ENCODE measurements at regions not wholly inside any gene's neighbourhood (a gene's known extent, or its start where the extent isn't known, plus 50 kb on each side); places are given as distances from the start of the nearest gene placed in this dataset.
A peak's percentile ranks its signal among the peaks of the same experiment; 100 is the strongest.
"Not testable (repeated sequence)": the region's sequence is repeated elsewhere in the genome, so short reads cannot be mapped to it uniquely, and the experiment has no call there.

DNA sequence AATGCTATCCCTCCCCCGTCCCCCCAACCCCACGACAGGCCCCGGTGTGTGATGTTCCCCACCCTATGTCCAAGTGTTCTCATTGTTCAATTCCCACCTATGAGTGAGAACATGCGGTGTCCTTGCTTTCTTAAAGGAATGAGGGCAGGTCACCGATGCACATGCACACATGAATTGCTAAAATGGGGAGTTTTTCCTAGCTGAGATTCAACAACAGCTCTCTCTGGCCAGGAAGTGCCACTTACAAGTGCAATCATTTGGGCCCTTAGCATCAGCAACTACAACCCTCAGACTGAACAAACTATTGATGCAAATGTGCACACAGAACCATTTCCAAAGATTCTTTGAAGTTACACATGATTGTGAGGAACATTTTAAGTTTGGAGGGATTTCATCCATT is 95.7 kb upstream of the IQCM start:
- Histone ChIP-seq H3K27ac (no peak overlapping the region), H3K4me1 (peaks cover 0 to 15% (median 0%) of the 10 kb centered on the region in 4 donors), H3K9me3 (no peaks in the 10 kb centered on the region), H3K36me3 (no peaks in the 10 kb centered on the region), H3K27me3 (no peaks in the 10 kb centered on the region), H3K4me3 (no peak overlapping the region)
- DNase-seq = no peak
- intact Hi-C loops (cut with DNase I; ENCODE audit: low total_unique reads) = no loop called here
- TF ChIP-seq, protein P1, sequence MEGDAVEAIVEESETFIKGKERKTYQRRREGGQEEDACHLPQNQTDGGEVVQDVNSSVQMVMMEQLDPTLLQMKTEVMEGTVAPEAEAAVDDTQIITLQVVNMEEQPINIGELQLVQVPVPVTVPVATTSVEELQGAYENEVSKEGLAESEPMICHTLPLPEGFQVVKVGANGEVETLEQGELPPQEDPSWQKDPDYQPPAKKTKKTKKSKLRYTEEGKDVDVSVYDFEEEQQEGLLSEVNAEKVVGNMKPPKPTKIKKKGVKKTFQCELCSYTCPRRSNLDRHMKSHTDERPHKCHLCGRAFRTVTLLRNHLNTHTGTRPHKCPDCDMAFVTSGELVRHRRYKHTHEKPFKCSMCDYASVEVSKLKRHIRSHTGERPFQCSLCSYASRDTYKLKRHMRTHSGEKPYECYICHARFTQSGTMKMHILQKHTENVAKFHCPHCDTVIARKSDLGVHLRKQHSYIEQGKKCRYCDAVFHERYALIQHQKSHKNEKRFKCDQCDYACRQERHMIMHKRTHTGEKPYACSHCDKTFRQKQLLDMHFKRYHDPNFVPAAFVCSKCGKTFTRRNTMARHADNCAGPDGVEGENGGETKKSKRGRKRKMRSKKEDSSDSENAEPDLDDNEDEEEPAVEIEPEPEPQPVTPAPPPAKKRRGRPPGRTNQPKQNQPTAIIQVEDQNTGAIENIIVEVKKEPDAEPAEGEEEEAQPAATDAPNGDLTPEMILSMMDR (IDR thresholded peaks at IDR 0.05) = no peak

DNA sequence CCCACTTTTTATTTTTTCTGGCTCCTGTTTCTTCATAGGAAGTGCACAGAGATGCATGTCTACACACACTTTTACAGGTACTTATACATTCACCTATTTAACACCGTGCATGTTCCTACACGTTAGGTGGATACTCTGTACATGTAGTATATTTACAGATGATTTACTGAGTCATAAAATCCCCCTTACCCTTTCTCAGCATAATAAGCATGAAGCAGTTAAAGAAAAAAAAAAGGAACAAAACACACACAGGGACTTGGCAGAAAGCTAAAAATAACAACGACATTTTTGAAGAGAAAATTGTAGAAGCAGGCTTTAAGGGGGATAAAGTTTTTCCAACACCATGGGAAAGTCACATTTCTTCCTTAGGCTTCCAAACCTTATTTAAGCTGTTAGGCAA is 96.4 kb upstream of the IQCM start:
- intact Hi-C loops (cut with DNase I; ENCODE audit: low total_unique reads) = no loop called here
- no peaks in the 10 kb centered on the region for H3K36me3 ChIP-seq
- H3K27ac ChIP-seq = no peak overlapping the region
- H3K9me3 ChIP-seq = no peaks in the 10 kb centered on the region
- H3K4me1 ChIP-seq = peaks cover 0 to 15% (median 0%) of the 10 kb centered on the region in 4 donors
- no peaks in the 10 kb centered on the region for H3K27me3 ChIP-seq
- TF ChIP-seq, protein P1 (IDR thresholded peaks at IDR 0.05) = no peak
- DNase-seq = no peak
- no peak overlapping the region for H3K4me3 ChIP-seq

DNA sequence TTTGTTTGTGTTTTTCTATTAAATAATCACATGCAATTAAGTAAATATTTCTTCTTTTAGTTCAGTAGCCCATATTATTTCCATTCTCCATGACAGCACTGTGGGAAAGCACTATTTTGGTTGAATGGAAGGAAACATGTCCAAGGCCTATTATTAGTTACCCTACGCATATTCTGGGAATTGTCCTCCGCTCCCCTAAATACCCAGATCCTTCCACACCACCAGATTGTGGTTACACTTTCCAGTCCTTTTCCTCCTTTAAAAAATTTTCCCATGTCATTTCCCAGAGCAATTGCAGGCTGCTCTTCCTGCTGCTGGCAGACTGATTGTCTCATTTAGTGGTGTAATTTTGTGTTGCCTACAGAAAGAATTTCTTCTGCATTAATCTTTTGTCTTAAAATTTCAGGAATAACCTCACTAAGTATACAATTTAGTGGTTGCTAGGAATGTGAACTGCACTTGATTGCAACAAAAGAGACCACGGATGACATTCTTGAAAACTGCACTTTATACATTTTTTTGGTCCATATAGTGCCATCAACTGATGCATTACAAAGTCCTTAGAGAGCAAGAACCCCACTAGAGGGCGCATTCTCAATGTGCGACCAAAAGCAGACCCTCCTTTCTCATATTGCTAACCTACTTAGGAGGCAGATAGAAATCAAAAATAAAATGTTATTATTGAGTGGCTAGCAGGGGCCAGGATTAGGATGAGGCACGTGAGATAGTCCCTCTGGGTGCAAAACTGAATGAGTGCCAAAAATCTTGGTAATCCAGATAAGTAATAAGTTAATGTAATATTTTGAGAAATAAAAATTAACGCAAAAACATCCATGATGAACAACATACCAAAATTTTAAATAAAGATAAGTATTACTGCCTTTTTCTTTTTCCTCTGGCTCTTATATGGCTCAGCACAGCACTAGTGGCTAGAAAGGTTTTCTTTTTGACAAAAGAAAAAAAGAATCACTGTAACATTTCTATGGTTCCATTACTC is 98.8 kb upstream of the IQCM start:
- Histone ChIP-seq H3K36me3 (no peaks in the 10 kb centered on the region), H3K4me3 (no peak overlapping the region), H3K27me3 (no peaks in the 10 kb centered on the region), H3K27ac (no peak overlapping the region), H3K9me3 (no peaks in the 10 kb centered on the region), H3K4me1 (peaks cover 0 to 15% (median 0%) of the 10 kb centered on the region in 4 donors)
- intact Hi-C loops (cut with DNase I; ENCODE audit: low total_unique reads) = no loop called here
- no peak for DNase-seq
- TF ChIP-seq, protein P1 (IDR thresholded peaks at IDR 0.05) = peak in 1 of 2 experiments; percentile 29

DNA sequence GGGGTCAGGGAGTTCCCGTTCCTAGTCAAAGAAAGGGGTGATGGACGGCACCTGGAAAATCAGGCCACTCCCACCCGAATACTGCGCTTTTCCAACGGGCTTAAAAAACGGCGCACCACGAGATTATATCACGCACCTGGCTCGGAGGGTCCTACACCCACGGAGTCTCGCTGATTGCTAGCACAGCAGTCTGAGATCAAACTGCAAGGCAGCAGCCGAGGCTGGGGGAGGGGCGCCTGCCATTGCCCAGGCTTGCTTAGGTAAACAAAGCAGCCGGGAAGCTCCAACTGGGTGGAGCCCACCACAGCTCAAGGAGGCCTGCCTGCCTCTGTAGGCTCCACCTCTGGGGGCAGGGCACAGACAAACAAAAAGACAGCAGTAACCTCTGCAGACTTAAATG is 100.1 kb upstream of the IQCM start:
- H3K4me3 ChIP-seq; H3K9me3 ChIP-seq; intact Hi-C loops (cut with DNase I; ENCODE audit: low total_unique reads); DNase-seq; H3K36me3 ChIP-seq; H3K27ac ChIP-seq; H3K27me3 ChIP-seq: not testable (repeated sequence)
- peaks cover 0 to 15% (median 0%) of the 10 kb centered on the region in 4 donors for H3K4me1 ChIP-seq

DNA sequence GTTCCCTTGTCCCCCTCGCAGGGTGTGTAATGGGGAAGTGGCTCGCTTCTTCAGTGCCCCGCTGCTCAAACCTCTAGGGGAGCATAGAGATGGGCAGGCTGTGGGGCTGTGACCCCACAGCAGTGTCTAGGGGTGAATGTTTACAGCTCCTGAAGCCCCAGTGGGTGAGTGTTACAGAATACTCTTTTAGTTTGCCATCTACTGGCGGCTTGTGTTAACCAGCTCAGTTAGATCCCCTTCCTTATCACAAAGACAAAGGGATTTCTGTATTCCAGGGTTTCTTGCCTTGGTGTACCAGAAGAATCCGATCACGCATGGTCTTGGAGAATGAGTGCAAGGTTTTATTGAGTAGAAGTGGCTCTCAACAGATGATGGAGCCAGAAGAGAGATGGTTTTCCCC is 108.1 kb upstream of the IQCM start:
- Histone ChIP-seq H3K27me3 (no peaks in the 10 kb centered on the region), H3K9me3 (no peaks in the 10 kb centered on the region), H3K36me3 (no peaks in the 10 kb centered on the region), H3K4me3 (no peak overlapping the region), H3K4me1 (no peaks in the 10 kb centered on the region), H3K27ac (no peak overlapping the region)
- TF ChIP-seq, protein P1 (IDR thresholded peaks at IDR 0.05) = no peak
- no peak for DNase-seq
- intact Hi-C loops (cut with DNase I; ENCODE audit: low total_unique reads) = no loop called here

DNA sequence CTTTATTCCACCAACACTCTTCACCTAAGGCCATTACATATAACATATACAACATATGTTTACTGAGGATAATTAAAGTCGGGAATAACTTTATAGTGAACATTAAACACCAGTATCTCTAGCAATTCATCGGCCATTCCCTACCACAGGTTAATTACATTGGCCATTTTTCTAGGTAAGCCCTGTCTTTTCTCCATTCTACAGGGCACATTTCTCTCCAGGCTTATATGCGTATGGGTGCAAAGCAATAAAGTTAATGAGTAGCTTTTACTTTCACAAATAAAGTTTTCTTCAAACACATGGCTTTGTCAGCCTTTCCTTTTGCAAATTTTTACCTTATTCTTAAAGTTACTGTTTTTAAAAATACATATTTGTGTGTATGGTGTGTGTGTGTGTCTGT is 111.9 kb upstream of the IQCM start:
- Histone ChIP-seq H3K4me1 (no peaks in the 10 kb centered on the region), H3K4me3 (no peak overlapping the region), H3K27ac (no peak overlapping the region), H3K36me3 (no peaks in the 10 kb centered on the region), H3K27me3 (no peaks in the 10 kb centered on the region), H3K9me3 (no peaks in the 10 kb centered on the region)
- TF ChIP-seq, protein P1 (IDR thresholded peaks at IDR 0.05) = no peak
- intact Hi-C loops (cut with DNase I; ENCODE audit: low total_unique reads) = no loop called here
- no peak for DNase-seq

Data from tibial artery (tissue), 4 donors.